ENCODE measurements at regions not wholly inside any gene's neighbourhood (a gene's known extent, or its start where the extent isn't known, plus 50 kb on each side); places are given as distances from the start of the nearest gene placed in this dataset.
"Not testable (repeated sequence)": the region's sequence is repeated elsewhere in the genome, so short reads cannot be mapped to it uniquely, and the experiment has no call there.

DNA sequence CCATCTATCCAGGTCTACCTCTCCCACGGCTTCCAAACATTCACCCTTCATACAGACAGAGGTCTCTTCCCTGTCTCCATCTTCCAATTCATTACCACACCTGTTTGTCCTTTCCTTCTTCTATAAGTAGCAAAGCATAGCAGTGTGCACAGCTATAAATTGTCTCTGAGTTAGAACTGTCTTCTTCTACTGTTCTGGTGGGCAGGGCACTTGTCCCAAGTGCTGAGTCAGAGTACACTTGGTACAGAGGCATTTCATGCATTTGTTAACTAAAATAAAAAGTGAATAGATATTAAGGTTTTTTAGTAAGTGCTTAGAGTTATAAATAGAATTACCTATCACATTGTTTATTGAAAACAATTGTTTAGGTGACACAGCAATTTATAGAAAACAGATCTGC lies 150.1 kb upstream of the CCDC54 start:
- DNase-seq, result no peak
- H3K4me1 ChIP-seq, result no peaks in the 10 kb centered on the region
- no peaks in the 10 kb centered on the region for H3K9me3 ChIP-seq (replicated peaks)
- TF ChIP-seq, protein P1, sequence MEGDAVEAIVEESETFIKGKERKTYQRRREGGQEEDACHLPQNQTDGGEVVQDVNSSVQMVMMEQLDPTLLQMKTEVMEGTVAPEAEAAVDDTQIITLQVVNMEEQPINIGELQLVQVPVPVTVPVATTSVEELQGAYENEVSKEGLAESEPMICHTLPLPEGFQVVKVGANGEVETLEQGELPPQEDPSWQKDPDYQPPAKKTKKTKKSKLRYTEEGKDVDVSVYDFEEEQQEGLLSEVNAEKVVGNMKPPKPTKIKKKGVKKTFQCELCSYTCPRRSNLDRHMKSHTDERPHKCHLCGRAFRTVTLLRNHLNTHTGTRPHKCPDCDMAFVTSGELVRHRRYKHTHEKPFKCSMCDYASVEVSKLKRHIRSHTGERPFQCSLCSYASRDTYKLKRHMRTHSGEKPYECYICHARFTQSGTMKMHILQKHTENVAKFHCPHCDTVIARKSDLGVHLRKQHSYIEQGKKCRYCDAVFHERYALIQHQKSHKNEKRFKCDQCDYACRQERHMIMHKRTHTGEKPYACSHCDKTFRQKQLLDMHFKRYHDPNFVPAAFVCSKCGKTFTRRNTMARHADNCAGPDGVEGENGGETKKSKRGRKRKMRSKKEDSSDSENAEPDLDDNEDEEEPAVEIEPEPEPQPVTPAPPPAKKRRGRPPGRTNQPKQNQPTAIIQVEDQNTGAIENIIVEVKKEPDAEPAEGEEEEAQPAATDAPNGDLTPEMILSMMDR (IDR thresholded peaks at IDR 0.05; ENCODE audit: borderline replicate concordance), result no peak
- no peak overlapping the region for H3K4me3 ChIP-seq
- H3K27ac ChIP-seq (replicated peaks), result no peak overlapping the region
- H3K36me3 ChIP-seq, result no peaks in the 10 kb centered on the region
- no peaks in the 10 kb centered on the region for H3K27me3 ChIP-seq (ENCODE audit: low read depth)
- intact Hi-C loops (cut with micrococcal nuclease), result no loop called here

DNA sequence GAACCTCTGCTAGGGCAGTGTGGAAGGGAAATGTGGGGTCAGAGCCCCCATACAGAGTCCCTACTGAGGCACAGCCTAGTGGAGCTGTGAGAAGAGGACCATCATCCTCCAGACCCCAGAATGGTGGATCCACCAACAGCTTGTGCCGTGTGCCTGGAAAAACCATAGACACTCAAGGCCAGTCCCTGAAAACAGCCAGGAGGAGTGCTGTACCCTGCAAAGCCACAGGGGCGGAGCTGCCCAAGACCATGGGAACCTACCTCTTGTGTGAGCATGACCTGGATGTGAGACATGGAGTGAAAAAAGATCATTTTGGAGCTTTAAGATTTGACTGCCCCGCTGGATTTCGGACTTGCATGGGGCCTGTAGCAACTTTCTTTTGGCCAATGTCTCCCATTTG lies 143.4 kb upstream of the CCDC54 start:
- H3K4me1 ChIP-seq, result peaks cover 26% of the 10 kb centered on the region
- H3K27me3 ChIP-seq (ENCODE audit: low read depth); H3K36me3 ChIP-seq; H3K27ac ChIP-seq (replicated peaks); intact Hi-C loops (cut with micrococcal nuclease); H3K4me3 ChIP-seq; H3K9me3 ChIP-seq (replicated peaks); DNase-seq: not testable (repeated sequence)

DNA sequence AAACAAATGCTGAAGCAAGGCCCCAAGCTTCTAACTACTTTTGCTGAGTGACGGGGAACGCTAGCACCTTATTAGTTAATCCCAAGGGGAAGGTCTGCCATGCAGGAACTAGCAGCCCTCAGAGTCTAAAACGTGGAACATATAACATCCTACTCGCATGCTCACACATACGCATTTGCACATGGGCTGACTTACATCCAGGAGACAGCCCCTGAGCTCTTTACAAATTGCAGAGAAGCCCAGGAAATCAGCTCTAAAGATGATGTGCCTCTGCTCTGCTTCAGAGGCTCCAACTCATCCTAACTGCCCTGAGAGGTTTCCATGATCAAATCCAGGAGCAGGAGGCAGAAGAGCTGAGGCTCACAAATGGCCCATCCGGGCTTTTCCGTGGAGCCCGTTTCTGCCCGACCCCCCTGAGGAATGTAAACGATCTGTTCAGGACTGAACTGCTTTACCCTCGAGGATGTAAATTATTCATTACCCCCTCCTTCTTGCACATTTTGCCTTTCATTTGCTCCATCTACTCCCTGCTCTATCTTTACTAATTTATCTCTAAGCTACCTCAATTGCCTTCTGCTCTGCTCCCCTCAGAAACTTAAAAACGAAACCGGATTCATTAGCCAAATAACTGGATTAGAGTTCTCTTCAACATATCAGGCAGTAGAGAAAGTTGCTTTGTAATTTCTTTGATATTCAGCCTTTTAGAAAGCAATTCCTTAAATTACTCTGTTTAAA lies 141.9 kb upstream of the CCDC54 start:
- Histone ChIP-seq H3K4me1 (peaks cover 38% of the 10 kb centered on the region), H3K9me3 (replicated peaks) (no peaks in the 10 kb centered on the region), H3K27ac (replicated peaks) (peak overlapping the region; percentile 74), H3K36me3 (no peaks in the 10 kb centered on the region), H3K4me3 (peak overlapping the region; percentile 64), H3K27me3 (ENCODE audit: low read depth) (no peaks in the 10 kb centered on the region)
- intact Hi-C loops (cut with micrococcal nuclease), result no loop called here
- TF ChIP-seq, protein P1 (IDR thresholded peaks at IDR 0.05; ENCODE audit: borderline replicate concordance), result no peak
- DNase-seq, result no peak

DNA sequence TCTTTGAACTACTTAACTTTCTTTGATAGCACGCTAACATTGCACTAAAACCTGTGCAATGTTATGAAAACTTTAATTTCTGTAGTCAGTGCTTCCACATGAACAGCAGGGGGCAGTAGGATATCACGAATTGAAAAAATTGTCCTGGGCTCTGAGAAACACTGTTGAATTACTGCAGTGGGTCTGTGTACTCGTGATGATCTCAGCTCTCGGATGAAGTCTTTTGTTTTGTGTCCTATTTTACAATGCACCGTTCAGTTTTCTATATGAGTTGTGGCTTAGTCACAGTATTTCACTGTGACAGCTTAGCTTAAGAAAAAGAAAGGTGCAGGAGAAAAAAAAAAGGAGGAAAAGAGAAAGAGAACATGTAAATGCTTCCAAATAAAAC lies 141.3 kb upstream of the CCDC54 start:
- Histone ChIP-seq H3K27ac (replicated peaks) (peak overlapping the region; percentile 74), H3K4me3 (peak overlapping the region; percentile 64), H3K27me3 (ENCODE audit: low read depth) (no peaks in the 10 kb centered on the region), H3K9me3 (replicated peaks) (no peaks in the 10 kb centered on the region), H3K36me3 (no peaks in the 10 kb centered on the region), H3K4me1 (peaks cover 42% of the 10 kb centered on the region)
- DNase-seq, result no peak
- intact Hi-C loops (cut with micrococcal nuclease), result loop anchor here (2.0 kb wide), 1 partner anchor 185 kb away; no protein-coding TSS in a partner anchor
- TF ChIP-seq, protein P1 (IDR thresholded peaks at IDR 0.05; ENCODE audit: borderline replicate concordance), result peak; percentile 93

DNA sequence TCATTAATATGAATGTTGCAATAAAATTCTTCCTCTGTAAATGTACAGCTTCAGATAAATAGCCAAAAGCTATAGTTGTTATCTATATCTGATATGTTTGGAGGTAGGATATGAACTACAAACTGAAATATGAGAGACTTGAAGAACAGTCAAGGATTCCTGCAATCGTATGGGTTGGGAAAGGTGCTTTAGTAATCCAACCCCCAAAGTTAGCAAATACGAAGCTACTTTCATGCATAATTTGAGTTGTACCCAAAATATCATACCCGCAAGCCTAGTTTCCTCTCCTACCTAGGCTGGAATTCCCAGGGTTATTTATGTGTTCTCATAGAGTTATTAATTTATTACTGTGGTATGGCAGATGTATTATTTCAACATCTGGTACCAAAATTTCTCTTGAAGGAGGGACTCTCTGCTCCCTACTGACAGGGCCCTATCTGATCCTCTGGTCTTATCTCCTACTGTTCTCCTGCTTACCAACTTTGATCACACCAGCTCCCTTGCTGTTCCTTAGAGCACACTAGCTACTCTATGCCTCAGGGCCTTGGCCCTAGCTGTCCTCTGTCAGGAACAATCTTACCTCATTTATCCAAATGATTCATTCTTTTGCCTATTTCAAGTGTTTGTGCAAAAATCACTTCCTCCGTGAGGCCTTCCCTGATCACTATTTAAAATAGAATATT lies 140.4 kb upstream of the CCDC54 start:
- H3K27me3 ChIP-seq (ENCODE audit: low read depth), result no peaks in the 10 kb centered on the region
- no peak for DNase-seq
- TF ChIP-seq, protein P1 (IDR thresholded peaks at IDR 0.05; ENCODE audit: borderline replicate concordance), result no peak

DNA sequence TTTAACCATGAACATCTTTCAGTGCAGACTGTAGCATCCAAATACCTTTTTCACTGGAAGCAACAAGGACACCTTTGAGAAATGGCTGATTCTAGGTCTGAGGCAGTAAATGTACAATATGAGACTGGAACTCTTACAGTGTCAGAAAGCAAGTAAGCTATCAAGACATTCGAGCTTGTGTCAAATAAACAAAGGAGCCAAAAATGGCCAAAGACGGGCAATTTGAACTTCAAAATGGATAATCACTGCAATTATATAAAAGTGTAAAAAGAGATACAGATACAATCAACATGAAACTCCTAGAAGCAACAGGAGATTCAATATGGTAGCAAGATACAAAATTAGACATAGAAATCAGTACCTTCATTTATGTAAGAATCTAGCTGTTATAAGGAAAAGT lies 138.5 kb upstream of the CCDC54 start:
- TF ChIP-seq, protein P1 (IDR thresholded peaks at IDR 0.05; ENCODE audit: borderline replicate concordance), result no peak
- Histone ChIP-seq H3K4me3 (no peak overlapping the region), H3K27me3 (ENCODE audit: low read depth) (no peaks in the 10 kb centered on the region), H3K27ac (replicated peaks) (no peak overlapping the region), H3K4me1 (peaks cover 68% of the 10 kb centered on the region), H3K9me3 (replicated peaks) (no peaks in the 10 kb centered on the region), H3K36me3 (no peaks in the 10 kb centered on the region)
- DNase-seq, result no peak
- intact Hi-C loops (cut with micrococcal nuclease), result no loop called here

More for the DNA sequence above, 140.4 kb upstream of the CCDC54 start:
- intact Hi-C loops (cut with micrococcal nuclease), result loop anchor here (2.0 kb wide), 1 partner anchor 184 kb away; no protein-coding TSS in a partner anchor
- Histone ChIP-seq H3K9me3 (replicated peaks) (no peaks in the 10 kb centered on the region), H3K27ac (replicated peaks) (peak overlapping the region; percentile 74), H3K4me3 (no peak overlapping the region), H3K36me3 (no peaks in the 10 kb centered on the region), H3K4me1 (peaks cover 51% of the 10 kb centered on the region)
